ENCODE measurements at regions not wholly inside any gene's neighbourhood (a gene's known extent, or its start where the extent isn't known, plus 50 kb on each side); places are given as distances from the start of the nearest gene placed in this dataset.
A peak's percentile ranks its signal among the peaks of the same experiment; 100 is the strongest.

- no peak for DNase-seq
Observed at GRCh38 chr13:39941911-39942551, 286.6 kb downstream of the COG6 start.

GRCh38 chr13:39942552-39943273, 287.3 kb downstream of the COG6 start:
- DNase-seq = peak; percentile 73

- DNase-seq = no peak
Observed at GRCh38 chr13:39943711-39944110, 288.2 kb downstream of the COG6 start.

- no peak for DNase-seq
Observed at GRCh38 chr13:39945226-39945625, 289.8 kb downstream of the COG6 start.

GRCh38 chr13:39946769-39947168, 291.3 kb downstream of the COG6 start:
- DNase-seq = no peak

GRCh38 chr13:39951301-39951700, 295.8 kb downstream of the COG6 start:
- DNase-seq = no peak

- DNase-seq = no peak
Observed at GRCh38 chr13:39952249-39953233, 297.1 kb downstream of the COG6 start.

GRCh38 chr13:39954476-39954875, 299.0 kb downstream of the COG6 start:
- no peak for DNase-seq

- no peak for DNase-seq
Observed at GRCh38 chr13:39955560-39955959, 300.1 kb downstream of the COG6 start.

- no peak for DNase-seq
Observed at GRCh38 chr13:39956036-39956435, 300.6 kb downstream of the COG6 start.

- DNase-seq = no peak
Observed at GRCh38 chr13:39957868-39958677, 302.6 kb downstream of the COG6 start.

GRCh38 chr13:39959497-39960144, 304.2 kb downstream of the COG6 start:
- no peak for DNase-seq

- no peak for DNase-seq
Observed at GRCh38 chr13:39960191-39960590, 304.7 kb downstream of the COG6 start.

- DNase-seq = no peak
Observed at GRCh38 chr13:39961036-39961435, 305.6 kb downstream of the COG6 start.

- DNase-seq = no peak
Observed at GRCh38 chr13:39963612-39964011, 308.1 kb downstream of the COG6 start.

GRCh38 chr13:39965309-39965708, 309.8 kb downstream of the COG6 start:
- no peak for DNase-seq

GRCh38 chr13:39967199-39967959, 311.9 kb downstream of the COG6 start:
- DNase-seq = no peak

- DNase-seq = no peak
Observed at GRCh38 chr13:39968646-39969475, 313.4 kb downstream of the COG6 start.

- DNase-seq = no peak
Observed at GRCh38 chr13:39970177-39970846, 314.9 kb downstream of the COG6 start.

GRCh38 chr13:39971526-39971925, 316.1 kb downstream of the COG6 start:
- DNase-seq = no peak

Data from NCI-H446 treated with DMSO at 0.1 percent for 48 hours (cell line).